BE2C (cell line): ENCODE measurements at regions not wholly inside any gene's neighbourhood (a gene's known extent, or its start where the extent isn't known, plus 50 kb on each side); places are given as distances from the start of the nearest gene placed in this dataset.

Source experiments
- DNase-seq: peaks from one replicate; pipeline ENCODE4 v3.0.0-alpha.2; 2020
- H3K27me3 ChIP-seq: fragments of 250-450 bp; sonication (Bioruptor Pico); 2 replicates; pipeline ENCODE4 v1.5.1; 2020; ENCODE audit warnings: mild to moderate bottlenecking
- H3K36me3 ChIP-seq: fragments of 250-450 bp; sonication (Bioruptor Pico); 2 replicates; pipeline ENCODE4 v1.5.1; 2020; ENCODE audit warnings: mild to moderate bottlenecking
- H3K4me1 ChIP-seq: fragments of 250-450 bp; sonication (Bioruptor Pico); 2 replicates; pipeline ENCODE4 v1.5.1; 2020
- H3K4me3 ChIP-seq: 2 replicates; pipeline ENCODE4 v1.5.1; 2011; ENCODE audit warnings: low read depth, low read length
- H3K9me3 ChIP-seq: fragments of 250-450 bp; sonication (Bioruptor Pico); 2 replicates; pipeline ENCODE4 v1.5.1; 2020
- CTCF ChIP-seq: IDR thresholded peaks from 2 replicates; pipeline ENCODE4 v1.5.1; 2012; ENCODE audit warnings: mild to moderate bottlenecking, low read depth, low read length

GRCh38 chr15:38614621-38615020, 50.0 kb upstream of the RASGRP1 start:
- no peaks in the 10 kb centered on the region for H3K36me3 ChIP-seq
- H3K4me3 ChIP-seq, result no peak overlapping the region
- H3K27me3 ChIP-seq, result peaks cover 31% of the 10 kb centered on the region
- DNase-seq, result no peak
- no peaks in the 10 kb centered on the region for H3K4me1 ChIP-seq
- no peak for TF ChIP-seq CTCF
- H3K9me3 ChIP-seq, result no peaks in the 10 kb centered on the region; the same call in 1 of the 2 replicates

- no peak for TF ChIP-seq CTCF
- H3K4me3 ChIP-seq, result no peak overlapping the region
- H3K36me3 ChIP-seq, result no peaks in the 10 kb centered on the region
- H3K4me1 ChIP-seq, result no peaks in the 10 kb centered on the region
- no peaks in the 10 kb centered on the region; the same call in 1 of the 2 replicates for H3K9me3 ChIP-seq
- peaks cover 31% of the 10 kb centered on the region for H3K27me3 ChIP-seq
- DNase-seq, result no peak
Measured at GRCh38 chr15:38617831-38618230, 53.2 kb upstream of the RASGRP1 start.

- H3K36me3 ChIP-seq, result no peaks in the 10 kb centered on the region
- peaks cover 31% of the 10 kb centered on the region for H3K27me3 ChIP-seq
- H3K4me1 ChIP-seq, result no peaks in the 10 kb centered on the region
- no peak for TF ChIP-seq CTCF
- H3K9me3 ChIP-seq, result no peaks in the 10 kb centered on the region; the same call in 1 of the 2 replicates
- no peak overlapping the region for H3K4me3 ChIP-seq
- DNase-seq, result no peak
Measured at GRCh38 chr15:38618242-38618955, 53.8 kb upstream of the RASGRP1 start.

- DNase-seq, result no peak
- H3K4me1 ChIP-seq, result no peaks in the 10 kb centered on the region
- H3K36me3 ChIP-seq, result no peaks in the 10 kb centered on the region
- no peak overlapping the region for H3K4me3 ChIP-seq
- no peak for TF ChIP-seq CTCF
- H3K27me3 ChIP-seq, result peaks cover 25% of the 10 kb centered on the region
- no peaks in the 10 kb centered on the region; the same call in 1 of the 2 replicates for H3K9me3 ChIP-seq
Measured at GRCh38 chr15:38620098-38620497, 55.5 kb upstream of the RASGRP1 start.

GRCh38 chr15:38620851-38621594, 56.4 kb upstream of the RASGRP1 start:
- no peak for DNase-seq
- Histone ChIP-seq H3K4me1 (no peaks in the 10 kb centered on the region), H3K36me3 (no peaks in the 10 kb centered on the region), H3K27me3 (peaks cover 16% of the 10 kb centered on the region), H3K9me3 (no peaks in the 10 kb centered on the region; the same call in 1 of the 2 replicates), H3K4me3 (no peak overlapping the region)
- TF ChIP-seq CTCF, result no peak

- DNase-seq, result no peak
- TF ChIP-seq CTCF, result no peak
- Histone ChIP-seq H3K4me3 (no peak overlapping the region), H3K9me3 (no peaks in the 10 kb centered on the region; the same call in 1 of the 2 replicates), H3K36me3 (no peaks in the 10 kb centered on the region), H3K4me1 (no peaks in the 10 kb centered on the region), H3K27me3 (peaks cover 23% of the 10 kb centered on the region)
Measured at GRCh38 chr15:38622304-38622703, 57.7 kb upstream of the RASGRP1 start.
